ENCODE measurements at regions not wholly inside any gene's neighbourhood (a gene's known extent, or its start where the extent isn't known, plus 50 kb on each side); places are given as distances from the start of the nearest gene placed in this dataset.
"Not testable (repeated sequence)": the region's sequence is repeated elsewhere in the genome, so short reads cannot be mapped to it uniquely, and the experiment has no call there.

- no peak for DNase-seq (ENCODE audit: low spot score)
These were observed 139.4 kb upstream of the HMGA2 start for GRCh38 chr12:65684906-65685305.

GRCh38 chr12:65685514-65685913, 138.8 kb upstream of the HMGA2 start:
- DNase-seq (ENCODE audit: low spot score), result peak; percentile 66

- DNase-seq (ENCODE audit: low spot score), result no peak
These were observed 134.8 kb upstream of the HMGA2 start for GRCh38 chr12:65689508-65689907.

GRCh38 chr12:65690477-65690876, 133.8 kb upstream of the HMGA2 start:
- DNase-seq (ENCODE audit: low spot score), result no peak

- no peak for DNase-seq (ENCODE audit: low spot score)
These were observed 130.2 kb upstream of the HMGA2 start for GRCh38 chr12:65694130-65694529.

- peak; percentile 95 for DNase-seq (ENCODE audit: low spot score)
These were observed 129.0 kb upstream of the HMGA2 start for GRCh38 chr12:65695113-65695865.

GRCh38 chr12:65696227-65696626, 128.1 kb upstream of the HMGA2 start:
- DNase-seq (ENCODE audit: low spot score), result no peak

- DNase-seq (ENCODE audit: low spot score), result peak; percentile 81
These were observed 125.0 kb upstream of the HMGA2 start for GRCh38 chr12:65699251-65699650.

GRCh38 chr12:65703176-65703575, 121.1 kb upstream of the HMGA2 start:
- DNase-seq (ENCODE audit: low spot score), result no peak

- no peak for DNase-seq (ENCODE audit: low spot score)
These were observed 118.9 kb upstream of the HMGA2 start for GRCh38 chr12:65705380-65705876.

GRCh38 chr12:65707051-65707450, 117.2 kb upstream of the HMGA2 start:
- no peak for DNase-seq (ENCODE audit: low spot score)

- DNase-seq (ENCODE audit: low spot score), result no peak
These were observed 111.9 kb upstream of the HMGA2 start for GRCh38 chr12:65712260-65713004.

- no peak for DNase-seq (ENCODE audit: low spot score)
These were observed 108.3 kb upstream of the HMGA2 start for GRCh38 chr12:65715961-65716360.

GRCh38 chr12:65720136-65721130, 103.8 kb upstream of the HMGA2 start:
- peak; percentile 94 for DNase-seq (ENCODE audit: low spot score)

- DNase-seq (ENCODE audit: low spot score), result no peak
These were observed 102.6 kb upstream of the HMGA2 start for GRCh38 chr12:65721541-65722190.

GRCh38 chr12:65725376-65725775, 98.9 kb upstream of the HMGA2 start:
- no peak for DNase-seq (ENCODE audit: low spot score)

GRCh38 chr12:65728455-65728847, 95.8 kb upstream of the HMGA2 start:
- no peak for DNase-seq (ENCODE audit: low spot score)

GRCh38 chr12:65728848-65729793, 95.2 kb upstream of the HMGA2 start:
- no peak for DNase-seq (ENCODE audit: low spot score)

- no peak for DNase-seq (ENCODE audit: low spot score)
These were observed 92.5 kb upstream of the HMGA2 start for GRCh38 chr12:65731771-65732170.

GRCh38 chr12:65733643-65734042, 90.6 kb upstream of the HMGA2 start:
- DNase-seq (ENCODE audit: low spot score), result not testable (repeated sequence)

Measured in RKO (cell line).